GM23338 (cell line): ENCODE measurements at regions not wholly inside any gene's neighbourhood (a gene's known extent, or its start where the extent isn't known, plus 50 kb on each side); places are given as distances from the start of the nearest gene placed in this dataset.

Experiments used
- ATAC-seq: fragments of 200-7000 bp; cut with Tn5 transposase; 3 replicates; pipeline ENCODE4 v1.9.1; 2020
- DNase-seq: peaks from one replicate; pipeline ENCODE4 v3.0.0-alpha.2; 2015; ENCODE audit warnings: low spot score
- H2AFZ ChIP-seq: fragments of 200-600 bp; sonication (generic); 2 replicates; pipeline ENCODE4 v1.8.0; 2016; ENCODE audit warnings: antibody characterized with exemption, mild to moderate bottlenecking, moderate library complexity
- H3F3A ChIP-seq: fragments of 200-600 bp; sonication (generic); replicated peaks from 2 replicates; pipeline ENCODE4 v1.8.0; 2017; ENCODE audit warnings: antibody characterized with exemption, mixed run types, low read depth
- H3K27ac ChIP-seq: fragments of 200-600 bp; sonication (generic); 2 replicates; pipeline ENCODE4 v1.6.1; 2016; ENCODE audit warnings: low read depth
- H3K27me3 ChIP-seq: fragments of 200-600 bp; sonication (generic); 2 replicates; pipeline ENCODE4 v1.8.0; 2016; ENCODE audit warnings: mild to moderate bottlenecking, mixed run types, moderate library complexity; ENCODE audit not compliant: insufficient read depth
- H3K36me3 ChIP-seq: fragments of 200-600 bp; sonication (generic); 2 replicates; pipeline ENCODE4 v1.8.0; 2016; ENCODE audit warnings: mild to moderate bottlenecking; ENCODE audit not compliant: insufficient read depth
- H3K4me1 ChIP-seq: fragments of 200-600 bp; sonication (generic); 2 replicates; pipeline ENCODE4 v1.8.0; 2016; ENCODE audit warnings: mild to moderate bottlenecking, moderate library complexity; ENCODE audit not compliant: insufficient read depth
- H3K4me2 ChIP-seq: fragments of 200-600 bp; sonication (generic); 2 replicates; pipeline ENCODE4 v1.7.1; 2017; ENCODE audit warnings: mixed run types
- H3K4me3 ChIP-seq: fragments of 200-600 bp; sonication (generic); 2 replicates; pipeline ENCODE4 v1.6.1; 2016; ENCODE audit warnings: mixed run types
- H3K79me2 ChIP-seq: fragments of 200-600 bp; sonication (generic); replicated peaks from 2 replicates; pipeline ENCODE4 v1.8.0; 2017; ENCODE audit warnings: mild to moderate bottlenecking; ENCODE audit not compliant: insufficient read depth
- H3K9me2 ChIP-seq: fragments of 200-600 bp; sonication (generic); 2 replicates; pipeline ENCODE4 v1.8.0; 2017; ENCODE audit not compliant: insufficient read depth
- H4K20me1 ChIP-seq: fragments of 200-600 bp; sonication (generic); replicated peaks from 2 replicates; pipeline ENCODE4 v1.8.0; 2017; ENCODE audit warnings: mild to moderate bottlenecking; ENCODE audit not compliant: insufficient read depth
- H3K27ac Mint-ChIP-seq: 2 replicates; pipeline ENCODE4 v1.8.0; 2020; ENCODE audit warnings: inconsistent platforms, mild to moderate bottlenecking, moderate library complexity, mixed read lengths
- H3K27me3 Mint-ChIP-seq: 3 replicates; pipeline ENCODE4 v1.8.0; 2022; ENCODE audit warnings: low read depth, mild to moderate bottlenecking, moderate library complexity, mixed read lengths, inconsistent platforms; ENCODE audit not compliant: insufficient read depth, poor library complexity
- H3K36me3 Mint-ChIP-seq: 3 replicates; pipeline ENCODE4 v1.8.0; 2021; ENCODE audit warnings: low read depth, mild to moderate bottlenecking, inconsistent platforms, moderate library complexity, mixed read lengths
- H3K4me1 Mint-ChIP-seq: 3 replicates; pipeline ENCODE4 v1.8.0; 2020; ENCODE audit warnings: mild to moderate bottlenecking, inconsistent platforms, mixed read lengths
- H3K4me3 Mint-ChIP-seq: 3 replicates; pipeline ENCODE4 v1.8.0; 2021; ENCODE audit warnings: moderate library complexity, mild to moderate bottlenecking, inconsistent platforms, mixed read lengths
- H3K9me3 Mint-ChIP-seq: 3 replicates; pipeline ENCODE4 v1.8.0; 2020; ENCODE audit warnings: moderate library complexity, mild to moderate bottlenecking, inconsistent platforms, mixed read lengths
- CREB1 ChIP-seq: fragments of 250-450 bp; sonication (Bioruptor Pico); IDR thresholded peaks from 2 replicates; pipeline ENCODE4 v1.5.0; 2020; ENCODE audit warnings: low read depth, mild to moderate bottlenecking, moderate library complexity
- ZNF114 ChIP-seq: fragments of 250-450 bp; sonication (Bioruptor Pico); IDR thresholded peaks from 2 replicates; pipeline ENCODE4 v1.5.0; 2020; ENCODE audit warnings: mild to moderate bottlenecking, moderate library complexity
- TF ChIP-seq, protein P1 (sequence below): IDR thresholded peaks from one replicate; pipeline ENCODE4 v1.6.1; 2018; ENCODE audit warnings: antibody characterized with exemption; ENCODE audit not compliant: unreplicated experiment
- TF ChIP-seq, protein P2 (sequence below): IDR thresholded peaks from 2 replicates; pipeline ENCODE4 v1.6.1; 2016; ENCODE audit warnings: antibody characterized with exemption
- TF ChIP-seq, protein P3 (sequence below), 2 experiments: fragments of 200-600 bp in 1 of 2; sonication (generic) in 1 of 2; conservative IDR thresholded peaks; 2 replicates each; pipeline versions ENCODE4 v1.5.1 to v1.6.1; 2016 to 2017; ENCODE audit warnings: antibody characterized with exemption in 2 of 2, low read depth in 2 of 2, mild to moderate bottlenecking in 2 of 2, moderate library complexity in 1 of 2

DNA sequence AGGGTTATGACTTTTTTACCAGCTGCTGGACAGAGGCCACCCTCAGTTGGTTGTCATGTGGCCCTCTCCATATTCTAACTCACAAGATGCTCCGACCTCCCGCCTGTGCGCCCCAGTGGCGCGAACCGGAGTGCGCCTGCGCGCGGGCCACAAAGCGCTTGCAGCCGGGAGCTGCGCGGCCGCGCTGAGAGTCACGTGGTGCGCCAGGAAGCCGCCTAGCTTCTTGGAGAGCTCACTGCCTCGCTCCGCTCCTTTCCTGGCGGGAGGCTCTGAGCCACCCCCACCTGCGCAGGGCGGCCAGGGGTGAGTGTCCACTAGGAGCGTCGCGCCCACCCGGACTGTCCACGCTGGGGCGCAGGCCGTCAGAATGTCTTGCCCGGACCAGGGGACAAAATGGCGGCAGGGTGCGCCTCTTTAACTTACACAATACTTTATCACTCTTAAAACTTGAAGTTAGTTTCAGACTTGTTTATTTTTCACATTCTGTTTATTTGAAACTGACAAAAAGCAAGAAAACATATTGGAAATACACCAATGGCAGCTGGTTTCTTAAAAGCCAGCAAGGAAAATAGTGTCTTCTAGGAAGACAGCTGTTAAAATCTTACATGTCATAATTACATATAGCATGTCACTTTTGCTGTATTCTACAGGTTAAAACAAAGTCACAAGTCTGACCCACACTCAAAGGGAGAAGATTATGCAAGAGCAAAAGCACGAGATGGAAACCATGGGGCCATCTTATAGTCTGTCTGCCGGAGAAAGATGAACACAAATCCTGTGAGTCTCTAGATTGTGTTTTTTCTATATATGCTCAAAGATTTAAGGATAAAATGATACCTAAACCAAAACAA lies 357.9 kb downstream of the CNTNAP4 start (continued):
- TF ChIP-seq, protein P1, sequence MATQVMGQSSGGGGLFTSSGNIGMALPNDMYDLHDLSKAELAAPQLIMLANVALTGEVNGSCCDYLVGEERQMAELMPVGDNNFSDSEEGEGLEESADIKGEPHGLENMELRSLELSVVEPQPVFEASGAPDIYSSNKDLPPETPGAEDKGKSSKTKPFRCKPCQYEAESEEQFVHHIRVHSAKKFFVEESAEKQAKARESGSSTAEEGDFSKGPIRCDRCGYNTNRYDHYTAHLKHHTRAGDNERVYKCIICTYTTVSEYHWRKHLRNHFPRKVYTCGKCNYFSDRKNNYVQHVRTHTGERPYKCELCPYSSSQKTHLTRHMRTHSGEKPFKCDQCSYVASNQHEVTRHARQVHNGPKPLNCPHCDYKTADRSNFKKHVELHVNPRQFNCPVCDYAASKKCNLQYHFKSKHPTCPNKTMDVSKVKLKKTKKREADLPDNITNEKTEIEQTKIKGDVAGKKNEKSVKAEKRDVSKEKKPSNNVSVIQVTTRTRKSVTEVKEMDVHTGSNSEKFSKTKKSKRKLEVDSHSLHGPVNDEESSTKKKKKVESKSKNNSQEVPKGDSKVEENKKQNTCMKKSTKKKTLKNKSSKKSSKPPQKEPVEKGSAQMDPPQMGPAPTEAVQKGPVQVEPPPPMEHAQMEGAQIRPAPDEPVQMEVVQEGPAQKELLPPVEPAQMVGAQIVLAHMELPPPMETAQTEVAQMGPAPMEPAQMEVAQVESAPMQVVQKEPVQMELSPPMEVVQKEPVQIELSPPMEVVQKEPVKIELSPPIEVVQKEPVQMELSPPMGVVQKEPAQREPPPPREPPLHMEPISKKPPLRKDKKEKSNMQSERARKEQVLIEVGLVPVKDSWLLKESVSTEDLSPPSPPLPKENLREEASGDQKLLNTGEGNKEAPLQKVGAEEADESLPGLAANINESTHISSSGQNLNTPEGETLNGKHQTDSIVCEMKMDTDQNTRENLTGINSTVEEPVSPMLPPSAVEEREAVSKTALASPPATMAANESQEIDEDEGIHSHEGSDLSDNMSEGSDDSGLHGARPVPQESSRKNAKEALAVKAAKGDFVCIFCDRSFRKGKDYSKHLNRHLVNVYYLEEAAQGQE, result no peak
- TF ChIP-seq, protein P2, sequence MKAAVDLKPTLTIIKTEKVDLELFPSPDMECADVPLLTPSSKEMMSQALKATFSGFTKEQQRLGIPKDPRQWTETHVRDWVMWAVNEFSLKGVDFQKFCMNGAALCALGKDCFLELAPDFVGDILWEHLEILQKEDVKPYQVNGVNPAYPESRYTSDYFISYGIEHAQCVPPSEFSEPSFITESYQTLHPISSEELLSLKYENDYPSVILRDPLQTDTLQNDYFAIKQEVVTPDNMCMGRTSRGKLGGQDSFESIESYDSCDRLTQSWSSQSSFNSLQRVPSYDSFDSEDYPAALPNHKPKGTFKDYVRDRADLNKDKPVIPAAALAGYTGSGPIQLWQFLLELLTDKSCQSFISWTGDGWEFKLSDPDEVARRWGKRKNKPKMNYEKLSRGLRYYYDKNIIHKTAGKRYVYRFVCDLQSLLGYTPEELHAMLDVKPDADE, result no peak
- TF ChIP-seq ZNF114 (CRISPR knock-in tag), result no peak

DNA sequence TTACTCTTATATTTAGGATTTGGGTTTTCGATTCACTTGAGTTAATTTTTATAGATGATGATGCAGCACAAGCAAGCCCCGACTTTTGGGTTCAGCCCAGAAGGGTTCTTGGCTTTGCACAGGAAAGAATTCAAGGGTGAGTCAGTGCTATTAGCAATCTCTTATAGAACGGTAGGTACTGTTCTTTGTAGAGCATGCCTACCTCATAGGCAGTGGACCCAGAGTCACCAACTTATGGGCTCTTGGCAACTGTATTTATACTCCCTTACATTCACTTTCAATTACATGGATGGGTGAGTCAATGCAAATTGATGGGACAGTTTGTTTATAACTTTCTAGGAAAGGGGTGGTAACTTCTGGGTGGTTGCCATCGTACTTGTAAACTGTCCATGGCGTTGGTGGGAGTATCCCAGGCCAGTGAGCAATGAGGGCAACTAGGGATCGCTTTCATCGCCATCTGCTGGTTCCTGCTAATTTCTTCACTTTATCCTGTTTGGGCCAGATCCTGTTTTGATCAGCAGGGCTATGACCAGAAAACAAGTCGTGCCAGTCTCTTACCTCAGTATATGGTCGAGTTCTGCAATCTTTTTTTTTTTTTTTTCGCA lies 362.6 kb downstream of the CNTNAP4 start:
- no peaks in the 10 kb centered on the region for H3K9me2 ChIP-seq
- H3K27ac Mint-ChIP-seq, result no peak overlapping the region
- ATAC-seq (peak; percentile 82), DNase-seq (peak; percentile 84)
- no peak overlapping the region for H3K27ac ChIP-seq
- no peaks in the 10 kb centered on the region for H4K20me1 ChIP-seq
- peaks cover 68% of the 10 kb centered on the region for H3K9me3 Mint-ChIP-seq
- H3K4me1 Mint-ChIP-seq, result no peaks in the 10 kb centered on the region
- H3K79me2 ChIP-seq, result no peaks in the 10 kb centered on the region
- no peaks in the 10 kb centered on the region for H3K36me3 ChIP-seq
- H3K4me2 ChIP-seq, result no peak overlapping the region
- peaks cover 3% of the 10 kb centered on the region for H3K27me3 Mint-ChIP-seq
- no peak overlapping the region for H3K4me3 ChIP-seq
- no peaks in the 10 kb centered on the region for H3F3A ChIP-seq
- TF ChIP-seq, protein P3, sequence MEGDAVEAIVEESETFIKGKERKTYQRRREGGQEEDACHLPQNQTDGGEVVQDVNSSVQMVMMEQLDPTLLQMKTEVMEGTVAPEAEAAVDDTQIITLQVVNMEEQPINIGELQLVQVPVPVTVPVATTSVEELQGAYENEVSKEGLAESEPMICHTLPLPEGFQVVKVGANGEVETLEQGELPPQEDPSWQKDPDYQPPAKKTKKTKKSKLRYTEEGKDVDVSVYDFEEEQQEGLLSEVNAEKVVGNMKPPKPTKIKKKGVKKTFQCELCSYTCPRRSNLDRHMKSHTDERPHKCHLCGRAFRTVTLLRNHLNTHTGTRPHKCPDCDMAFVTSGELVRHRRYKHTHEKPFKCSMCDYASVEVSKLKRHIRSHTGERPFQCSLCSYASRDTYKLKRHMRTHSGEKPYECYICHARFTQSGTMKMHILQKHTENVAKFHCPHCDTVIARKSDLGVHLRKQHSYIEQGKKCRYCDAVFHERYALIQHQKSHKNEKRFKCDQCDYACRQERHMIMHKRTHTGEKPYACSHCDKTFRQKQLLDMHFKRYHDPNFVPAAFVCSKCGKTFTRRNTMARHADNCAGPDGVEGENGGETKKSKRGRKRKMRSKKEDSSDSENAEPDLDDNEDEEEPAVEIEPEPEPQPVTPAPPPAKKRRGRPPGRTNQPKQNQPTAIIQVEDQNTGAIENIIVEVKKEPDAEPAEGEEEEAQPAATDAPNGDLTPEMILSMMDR (conservative IDR thresholded peaks at IDR 0.05; ENCODE audit: low read depth in 2 of 2), result peak; percentile 61 to 83
- no peak for TF ChIP-seq CREB1 (CRISPR knock-in tag)
- no peaks in the 10 kb centered on the region for H3K4me1 ChIP-seq
- no peak overlapping the region for H3K4me3 Mint-ChIP-seq
- no peak overlapping the region for H2AFZ ChIP-seq
- no peaks in the 10 kb centered on the region for H3K27me3 ChIP-seq
- no peaks in the 10 kb centered on the region for H3K36me3 Mint-ChIP-seq
